VCaP (cell line): ENCODE measurements at regions not wholly inside any gene's neighbourhood (a gene's known extent, or its start where the extent isn't known, plus 50 kb on each side); places are given as distances from the start of the nearest gene placed in this dataset.

Source experiments
- H3K27ac ChIP-seq: fragments of 450-650 bp; 2 replicates; pipeline ENCODE4 v1.5.1; 2017
- CTCF ChIP-seq: fragments of 450-650 bp; conservative IDR thresholded peaks from 2 replicates; pipeline ENCODE4 v1.5.1; 2017; ENCODE audit warnings: mild to moderate bottlenecking, moderate library complexity

GRCh38 chr15:62745621-62746225 is 296.8 kb upstream of the TPM1 start:
- no peak for TF ChIP-seq CTCF
- H3K27ac ChIP-seq = no peak overlapping the region

- TF ChIP-seq CTCF = no peak
- H3K27ac ChIP-seq = no peak overlapping the region
Observed at GRCh38 chr15:62748196-62748595, 294.4 kb upstream of the TPM1 start.

GRCh38 chr15:62749036-62749815 is 293.3 kb upstream of the TPM1 start:
- no peak for TF ChIP-seq CTCF
- no peak overlapping the region for H3K27ac ChIP-seq

- H3K27ac ChIP-seq = no peak overlapping the region
- TF ChIP-seq CTCF = no peak
Observed at GRCh38 chr15:62750471-62750870, 292.1 kb upstream of the TPM1 start.

- no peak for TF ChIP-seq CTCF
- no peak overlapping the region for H3K27ac ChIP-seq
Observed at GRCh38 chr15:62752657-62753517, 289.7 kb upstream of the TPM1 start.

- H3K27ac ChIP-seq = no peak overlapping the region
- no peak for TF ChIP-seq CTCF
Observed at GRCh38 chr15:62753518-62754221, 288.9 kb upstream of the TPM1 start.
